IPS-NIHi7 (cell line): ENCODE measurements at regions not wholly inside any gene's neighbourhood (a gene's known extent, or its start where the extent isn't known, plus 50 kb on each side); places are given as distances from the start of the nearest gene placed in this dataset.
"Not testable (repeated sequence)": the region's sequence is repeated elsewhere in the genome, so short reads cannot be mapped to it uniquely, and the experiment has no call there.

ENCODE experiments used
- DNase-seq: peaks from one replicate; pipeline ENCODE4 v3.0.0; 2012; ENCODE audit warnings: mixed read lengths; ENCODE audit errors: extremely low spot score

DNA sequence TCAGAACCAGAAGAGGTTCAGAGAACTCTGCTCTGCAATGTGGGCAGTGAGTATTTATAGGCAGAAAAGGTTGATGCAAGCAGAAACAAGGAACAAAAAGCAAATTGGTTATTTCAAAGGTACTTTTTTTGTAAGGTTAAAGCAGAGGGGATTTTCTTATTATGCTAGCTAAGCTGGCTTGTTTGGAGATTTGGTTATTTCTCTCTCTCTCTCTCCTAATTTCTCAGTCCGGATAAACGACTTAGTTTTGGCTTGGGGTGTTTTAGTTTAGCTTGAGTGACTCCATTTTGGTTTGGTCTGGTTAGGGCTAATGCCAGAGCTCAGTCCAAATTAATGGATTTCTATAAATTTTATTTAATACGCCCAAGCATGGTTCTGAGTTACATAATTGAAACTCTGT, 566.8 kb downstream of the SH2D4B start:
- DNase-seq: no peak

DNA sequence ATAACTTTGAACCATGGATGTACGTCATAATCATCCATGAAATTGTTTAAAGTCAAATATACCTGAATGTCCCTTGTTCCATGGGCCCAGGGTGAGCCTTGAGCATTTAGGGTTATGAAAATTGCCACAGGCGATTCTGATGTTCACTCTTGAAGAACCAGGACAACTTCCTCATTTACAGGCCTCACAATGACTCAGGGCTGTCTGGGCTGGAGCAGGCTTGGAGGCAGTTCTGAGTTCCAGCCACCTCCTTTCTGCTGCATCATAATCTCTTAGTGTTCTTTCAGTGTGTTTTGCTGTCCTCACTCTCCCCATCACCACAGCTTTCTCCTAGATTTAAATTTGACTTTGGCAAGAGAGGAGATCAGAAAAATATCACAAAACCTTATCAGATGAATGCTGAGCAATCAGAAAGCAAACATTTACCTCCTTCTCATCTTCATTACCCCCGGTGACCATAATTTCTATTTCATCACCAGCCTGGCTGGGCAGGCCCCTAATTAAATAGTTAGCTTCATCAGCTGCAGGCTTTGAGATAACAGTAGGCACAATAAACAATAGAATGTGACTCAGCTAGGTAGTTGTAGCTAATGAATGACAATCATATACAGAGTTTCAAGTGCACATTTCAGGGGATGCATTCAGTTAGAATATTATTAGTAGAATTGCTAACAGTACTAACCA, 571.0 kb downstream of the SH2D4B start:
- peak; percentile 9 for DNase-seq

- no peak for DNase-seq
Observed at GRCh38 chr10:81109200-81109752, 571.6 kb downstream of the SH2D4B start.

GRCh38 chr10:81116201-81116600, 578.5 kb downstream of the SH2D4B start:
- no peak for DNase-seq

GRCh38 chr10:81116990-81117389, 579.3 kb downstream of the SH2D4B start:
- no peak for DNase-seq

DNA sequence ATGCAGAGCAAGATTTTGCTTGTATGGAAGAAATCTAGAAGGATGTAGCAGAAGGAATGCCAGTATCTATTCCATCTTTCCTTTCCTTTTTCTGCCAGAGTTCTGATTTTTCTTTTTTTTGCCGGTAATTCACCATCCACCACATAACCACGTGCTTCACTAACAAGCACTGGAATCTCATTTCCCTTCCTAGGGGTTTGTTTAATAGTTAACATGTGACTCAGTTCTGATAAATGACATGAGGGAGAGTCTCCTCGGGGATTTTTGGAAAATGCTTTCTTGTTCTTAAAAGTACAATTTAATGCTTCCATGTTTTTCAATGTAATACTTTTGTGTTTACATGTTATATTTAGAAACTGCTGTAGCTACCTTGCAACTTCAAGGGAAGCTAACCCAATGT, 590.2 kb downstream of the SH2D4B start:
- DNase-seq: no peak

DNA sequence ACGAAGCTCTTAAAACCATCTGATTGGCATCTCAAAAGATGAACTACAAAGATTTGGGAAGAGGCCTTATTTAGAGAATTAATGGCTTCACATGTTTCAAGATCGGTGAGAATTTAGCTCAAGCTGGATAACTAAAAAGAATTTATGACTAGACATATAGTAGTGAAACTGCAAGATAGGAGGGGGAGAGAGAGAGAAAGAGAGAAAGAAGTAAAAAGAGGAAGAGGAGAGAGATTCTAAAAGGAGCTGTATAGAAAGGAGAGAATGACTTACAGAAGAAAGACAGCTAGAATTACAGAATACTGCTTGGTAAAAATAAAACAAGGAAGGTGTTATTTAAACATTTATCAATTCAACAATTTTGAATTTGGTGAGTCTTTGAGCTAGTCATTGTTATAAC, 592.3 kb downstream of the SH2D4B start:
- DNase-seq: no peak

DNA sequence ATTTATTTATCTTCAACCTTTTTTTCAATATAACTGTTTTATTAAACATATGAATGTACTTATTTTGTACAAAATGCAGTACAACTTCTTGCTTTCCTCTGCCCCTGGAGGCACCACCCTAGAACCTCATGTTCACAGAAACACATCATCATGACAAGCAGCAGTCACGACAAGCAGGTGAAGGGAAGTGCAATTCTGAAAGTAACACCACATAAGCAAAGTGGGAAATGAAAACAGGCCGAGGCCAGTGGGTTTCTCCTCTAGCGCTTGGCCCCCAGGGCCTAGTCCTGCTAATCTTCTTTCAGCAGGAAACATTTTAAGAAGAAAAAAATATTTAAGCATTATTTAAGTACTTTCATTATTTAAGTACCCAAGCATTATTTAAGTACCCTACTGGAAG, 598.1 kb downstream of the SH2D4B start:
- no peak for DNase-seq

DNA sequence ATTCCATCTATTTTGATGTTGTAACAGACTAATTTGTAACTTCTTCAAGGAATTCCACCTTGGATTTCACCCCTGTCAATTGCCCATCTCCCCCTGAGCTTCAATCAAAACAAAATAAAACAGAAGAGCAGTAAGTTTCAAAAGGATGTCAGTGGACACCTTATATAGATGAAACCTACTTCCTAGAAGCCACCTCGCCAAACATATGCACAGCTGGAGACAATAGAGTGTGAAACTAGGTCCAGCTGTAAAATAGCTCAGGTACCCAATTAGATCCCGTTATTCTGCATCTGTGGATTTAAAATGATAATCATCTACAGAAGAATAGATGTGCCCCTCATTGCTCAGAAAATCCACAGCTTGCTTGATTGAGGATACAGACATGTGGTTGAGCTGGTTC, 598.6 kb downstream of the SH2D4B start:
- no peak for DNase-seq

GRCh38 chr10:81145975-81146374, 608.3 kb downstream of the SH2D4B start:
- DNase-seq: no peak

GRCh38 chr10:81146436-81146835, 608.7 kb downstream of the SH2D4B start:
- DNase-seq: no peak

- no peak for DNase-seq
Observed at GRCh38 chr10:81152656-81153055, 615.0 kb downstream of the SH2D4B start.

- no peak for DNase-seq
Observed at GRCh38 chr10:81157681-81158080, 620.0 kb downstream of the SH2D4B start.

DNA sequence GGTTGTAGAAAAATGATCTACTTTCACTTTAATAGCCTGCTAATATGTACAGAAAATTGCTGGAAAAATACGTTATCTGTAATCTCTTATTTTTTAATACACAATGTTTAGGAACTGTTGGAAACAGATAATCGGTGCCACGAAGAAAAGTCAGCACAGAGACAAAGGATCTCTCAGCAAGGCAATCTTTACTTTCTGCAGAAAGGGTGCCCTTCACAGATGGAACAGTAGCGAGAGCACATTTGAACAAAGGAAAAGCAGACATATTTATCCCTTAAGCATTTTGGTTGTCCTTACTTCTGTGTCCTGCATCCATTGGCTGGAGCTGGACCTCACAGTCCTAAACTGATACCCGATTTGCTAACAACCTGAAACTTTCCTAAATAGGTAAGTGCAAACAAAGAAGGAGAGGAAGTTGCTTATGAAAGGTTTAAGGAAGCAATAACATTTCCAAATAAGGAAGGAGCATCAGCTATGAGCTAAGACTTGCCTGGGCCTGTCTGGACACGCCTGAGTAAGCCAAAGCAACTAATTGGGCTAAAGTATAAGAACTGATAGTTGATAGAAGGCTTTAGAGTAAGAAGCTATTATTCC, 640.0 kb downstream of the SH2D4B start:
- no peak for DNase-seq

GRCh38 chr10:81179324-81179723, 641.6 kb downstream of the SH2D4B start:
- no peak for DNase-seq

- DNase-seq: peak; percentile 31
Observed at GRCh38 chr10:81179805-81180452, 642.2 kb downstream of the SH2D4B start.

DNA sequence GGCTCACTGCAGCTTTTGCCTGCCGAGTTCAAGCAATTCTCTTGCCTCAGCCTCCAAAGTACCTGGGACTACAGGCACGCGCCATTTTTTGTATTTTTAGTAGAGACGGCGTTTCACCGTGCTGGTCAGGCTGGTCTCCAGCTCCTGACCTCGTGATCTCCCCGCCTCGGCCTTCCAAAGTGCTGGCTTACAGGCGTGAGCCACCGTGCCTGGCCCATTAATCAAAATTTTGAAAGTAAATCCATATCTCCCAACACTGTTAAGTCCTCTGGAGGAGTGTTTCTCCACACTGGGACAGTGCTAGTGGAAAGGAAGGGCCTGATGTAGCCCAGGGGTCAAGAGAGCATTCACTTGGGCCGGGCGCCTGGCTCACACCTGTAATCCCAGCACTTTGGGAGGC, 644.6 kb downstream of the SH2D4B start:
- DNase-seq: no peak

GRCh38 chr10:81192221-81192788, 654.6 kb downstream of the SH2D4B start:
- DNase-seq: no peak

- DNase-seq: no peak
Observed at GRCh38 chr10:81200801-81201200, 663.1 kb downstream of the SH2D4B start.

DNA sequence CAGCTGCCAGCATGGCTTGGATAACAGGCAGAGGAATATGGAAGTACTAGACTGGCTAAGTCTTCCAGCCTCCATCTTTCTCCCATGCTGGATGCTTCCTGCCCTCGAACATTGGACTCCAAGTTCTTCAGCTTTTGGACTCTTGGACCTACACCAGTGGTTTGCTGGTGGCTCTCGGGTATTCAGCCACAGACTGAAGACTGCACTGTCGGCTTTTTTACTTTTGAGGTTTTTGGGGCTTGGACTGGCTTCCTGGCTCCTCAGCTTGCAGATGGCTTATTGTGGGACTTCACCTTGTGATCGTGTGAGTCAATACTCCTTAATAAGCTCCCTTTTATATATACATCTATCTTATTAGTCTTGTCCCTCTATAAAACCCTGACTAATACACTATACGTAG, 667.6 kb upstream of the NRG3 start:
- DNase-seq: not testable (repeated sequence)

DNA sequence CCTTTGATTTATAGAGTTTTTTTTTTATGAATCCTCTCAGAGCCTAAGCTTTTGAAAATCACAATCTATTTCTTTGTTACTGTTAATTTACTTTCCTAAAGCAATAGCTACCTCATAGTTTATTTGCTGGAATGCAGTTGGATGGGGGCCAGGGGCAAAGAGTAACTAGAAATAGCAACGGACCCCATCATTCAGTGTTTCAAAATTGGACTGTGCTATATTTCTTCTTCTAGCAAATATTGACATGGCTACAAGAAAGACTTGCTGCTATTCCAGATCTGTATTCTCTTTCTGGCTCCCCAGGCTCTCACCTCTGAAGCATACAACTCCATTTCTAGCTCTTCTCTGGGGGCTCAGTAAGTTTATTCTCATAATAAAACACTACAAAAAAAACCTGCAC, 661.6 kb upstream of the NRG3 start:
- DNase-seq: no peak

DNA sequence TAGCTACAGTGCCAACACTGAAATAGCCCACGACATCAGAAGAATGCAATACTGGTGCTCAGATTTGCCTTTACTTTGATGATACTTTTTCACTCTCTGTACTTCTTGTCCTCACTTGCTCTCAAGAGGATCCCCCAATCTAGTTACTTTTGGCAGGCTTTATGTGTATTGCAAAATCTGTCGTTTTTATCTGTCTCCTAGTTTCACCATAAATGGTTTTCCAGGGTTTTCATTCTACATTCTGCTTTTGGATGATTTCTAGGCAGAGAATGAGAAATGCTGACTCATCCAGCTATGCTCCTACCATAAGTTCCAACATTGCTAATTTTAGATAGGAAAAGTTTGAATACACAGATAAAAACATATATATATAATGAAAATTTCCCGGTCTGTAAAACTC, 659.5 kb upstream of the NRG3 start:
- no peak for DNase-seq

- DNase-seq: no peak
Observed at GRCh38 chr10:81216949-81217348, 658.0 kb upstream of the NRG3 start.
